Tibial nerve (tissue), 4 donors: ENCODE measurements at regions not wholly inside any gene's neighbourhood (a gene's known extent, or its start where the extent isn't known, plus 50 kb on each side); places are given as distances from the start of the nearest gene placed in this dataset.

Experiments
- DNase-seq, 2 donors: peaks; one replicate each; pipeline ENCODE4 v3.0.0-alpha.2; 2019; ENCODE audit warnings: low spot score in 2 of 2
- H3K27ac ChIP-seq, 4 donors: fragments of 200-600 bp; sonication (generic) in 3 of 4; one replicate each; pipeline ENCODE4 v1.5.1; 2017 to 2019; ENCODE audit warnings: mild to moderate bottlenecking in 1 of 4
- H3K27me3 ChIP-seq, 2 donors: fragments of 200-600 bp; sonication (generic) in 1 of 2; one replicate each; pipeline versions ENCODE4 v1.5.1 to v1.6.0; 2017 to 2019
- H3K36me3 ChIP-seq, 3 donors: fragments of 200-600 bp; sonication (generic); one replicate each; pipeline ENCODE4 v1.5.1; 2018 to 2019
- H3K4me1 ChIP-seq, 4 donors: fragments of 200-600 bp; sonication (generic) in 3 of 4; one replicate each; pipeline ENCODE4 v1.5.1; 2017 to 2019
- H3K4me3 ChIP-seq, 4 donors: fragments of 200-600 bp; sonication (generic) in 3 of 4; one replicate each; pipeline ENCODE4 v1.5.1; 2017 to 2019; ENCODE audit warnings: mild to moderate bottlenecking in 1 of 4, moderate library complexity in 1 of 4
- H3K9me3 ChIP-seq, 4 donors: fragments of 200-600 bp; sonication (generic) in 3 of 4; one replicate each; pipeline ENCODE4 v1.5.1; 2017 to 2019
- EP300 ChIP-seq, 2 donors: sonication (generic); formaldehyde crosslinking; IDR thresholded peaks; one replicate each; pipeline ENCODE4 v1.6.1; 2017; ENCODE audit warnings: antibody characterized with exemption in 2 of 2, mild to moderate bottlenecking in 1 of 2
- POLR2A ChIP-seq, 2 donors: fragments of 450-650 bp; IDR thresholded peaks; one replicate each; pipeline ENCODE4 v1.6.1; 2017; ENCODE audit warnings: antibody characterized with exemption in 2 of 2, mild to moderate bottlenecking in 2 of 2, moderate library complexity in 2 of 2
- whole genome bisulfite sequencing, 2 donors: methylation state at CpG; one replicate each; pipeline ENCODE4 v1.1.5; 2018; 5-methylcytosine and 5-hydroxymethylcytosine counted together
- TF ChIP-seq, protein P1 (sequence below), 5 experiments: fragments of 200-600 bp in 3 of 5; fragments of 450-650 bp in 2 of 5; sonication (generic) in 3 of 5; IDR thresholded peaks; one replicate each; pipeline ENCODE4 v1.5.1; 2016 to 2019; ENCODE audit warnings: antibody characterized with exemption in 5 of 5, mild to moderate bottlenecking in 3 of 5, moderate library complexity in 2 of 5

DNA sequence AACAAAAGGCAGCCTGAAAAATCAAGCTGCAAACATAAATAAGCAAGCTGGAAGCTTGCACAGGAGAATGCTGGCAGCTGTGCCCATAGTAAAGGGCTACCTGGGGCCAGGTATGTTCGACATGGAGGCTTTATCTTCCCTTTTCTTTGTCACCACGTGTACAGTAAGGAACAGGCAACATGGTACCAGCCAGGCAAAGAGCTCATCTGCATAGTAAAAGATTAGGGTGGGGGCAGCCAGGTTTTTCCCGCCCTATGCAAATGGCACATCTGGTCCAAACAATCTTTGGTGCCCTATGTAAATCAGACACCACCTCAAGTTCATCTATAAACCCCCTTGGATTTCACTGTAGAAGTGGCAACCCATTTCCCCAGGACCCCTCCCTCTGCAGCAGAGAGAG lies 625.1 kb downstream of the TYW1 start:
- WGBS, 2 donors = 55 to 64% methylated on average over 3 of the region's 3 CpGs
- TF ChIP-seq, protein P1, sequence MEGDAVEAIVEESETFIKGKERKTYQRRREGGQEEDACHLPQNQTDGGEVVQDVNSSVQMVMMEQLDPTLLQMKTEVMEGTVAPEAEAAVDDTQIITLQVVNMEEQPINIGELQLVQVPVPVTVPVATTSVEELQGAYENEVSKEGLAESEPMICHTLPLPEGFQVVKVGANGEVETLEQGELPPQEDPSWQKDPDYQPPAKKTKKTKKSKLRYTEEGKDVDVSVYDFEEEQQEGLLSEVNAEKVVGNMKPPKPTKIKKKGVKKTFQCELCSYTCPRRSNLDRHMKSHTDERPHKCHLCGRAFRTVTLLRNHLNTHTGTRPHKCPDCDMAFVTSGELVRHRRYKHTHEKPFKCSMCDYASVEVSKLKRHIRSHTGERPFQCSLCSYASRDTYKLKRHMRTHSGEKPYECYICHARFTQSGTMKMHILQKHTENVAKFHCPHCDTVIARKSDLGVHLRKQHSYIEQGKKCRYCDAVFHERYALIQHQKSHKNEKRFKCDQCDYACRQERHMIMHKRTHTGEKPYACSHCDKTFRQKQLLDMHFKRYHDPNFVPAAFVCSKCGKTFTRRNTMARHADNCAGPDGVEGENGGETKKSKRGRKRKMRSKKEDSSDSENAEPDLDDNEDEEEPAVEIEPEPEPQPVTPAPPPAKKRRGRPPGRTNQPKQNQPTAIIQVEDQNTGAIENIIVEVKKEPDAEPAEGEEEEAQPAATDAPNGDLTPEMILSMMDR (IDR thresholded peaks at IDR 0.05) = no peak
- TF ChIP-seq EP300 (IDR thresholded peaks at IDR 0.05) (no peak), POLR2A (IDR thresholded peaks at IDR 0.05) (no peak)
- peaks cover 0 to 15% (median 0%) of the 10 kb centered on the region in 4 donors for H3K4me1 ChIP-seq
- no peak overlapping the region for H3K27ac ChIP-seq
- H3K9me3 ChIP-seq = no peaks in the 10 kb centered on the region
- no peaks in the 10 kb centered on the region for H3K36me3 ChIP-seq
- H3K27me3 ChIP-seq = no peaks in the 10 kb centered on the region
- DNase-seq = no peak
- H3K4me3 ChIP-seq = no peak overlapping the region

DNA sequence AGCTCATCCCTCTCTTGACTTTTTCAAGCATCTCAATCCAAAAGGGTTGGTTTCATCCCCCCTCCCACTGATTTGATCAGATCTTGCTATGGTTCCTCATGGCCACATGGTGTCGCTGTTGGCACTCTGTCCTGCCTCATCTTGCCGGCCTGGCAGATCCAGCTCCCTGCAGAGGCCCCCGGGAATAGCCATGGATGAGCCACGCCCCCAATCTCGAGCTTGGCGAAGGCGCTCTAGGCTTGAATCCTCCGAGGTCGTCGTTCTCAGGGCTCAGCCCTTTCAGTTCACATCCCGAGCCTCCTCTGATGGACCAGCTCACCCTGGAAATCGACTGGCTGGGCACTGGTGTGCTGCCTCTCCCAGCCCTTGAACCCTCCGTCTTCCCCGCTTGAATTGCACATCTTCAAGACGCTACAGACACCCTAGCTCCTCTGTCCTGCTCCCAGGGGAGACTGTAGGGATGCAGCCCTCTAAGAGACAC lies 628.7 kb downstream of the TYW1 start:
- peaks cover 0 to 6% (median 0%) of the 10 kb centered on the region in 4 donors for H3K4me1 ChIP-seq
- DNase-seq = peak; percentile 72
- H3K27me3 ChIP-seq = no peaks in the 10 kb centered on the region
- H3K36me3 ChIP-seq = no peaks in the 10 kb centered on the region
- TF ChIP-seq, protein P1 (IDR thresholded peaks at IDR 0.05) = peak; percentile 54 to 87 (median 80)
- TF ChIP-seq POLR2A (IDR thresholded peaks at IDR 0.05) = no peak
- no peaks in the 10 kb centered on the region for H3K9me3 ChIP-seq
- peak overlapping the region in 1 of 4 donors; percentile 40 for H3K4me3 ChIP-seq
- no peak overlapping the region for H3K27ac ChIP-seq
- WGBS, 2 donors = 4 to 13% methylated on average over 15 of the region's 15 CpGs

DNA sequence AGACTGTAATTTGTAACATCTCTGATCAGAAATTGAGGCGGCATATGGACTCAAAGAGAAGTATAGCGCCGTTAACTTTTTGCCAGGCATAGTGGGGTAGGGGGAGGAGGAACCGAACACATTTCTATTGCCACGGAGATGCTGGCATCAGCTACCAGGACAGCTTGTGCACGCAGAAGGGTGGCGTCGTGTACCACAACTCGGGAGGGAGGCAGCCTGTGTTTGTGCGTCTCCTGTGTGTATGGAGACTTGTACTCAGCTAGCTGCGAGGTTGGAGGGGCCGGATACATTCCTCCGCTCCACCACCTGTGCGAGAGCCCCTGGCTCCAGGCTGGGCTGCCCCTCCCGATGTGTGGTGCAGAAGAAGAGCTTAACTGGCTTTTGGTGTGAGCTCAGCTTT lies 634.8 kb downstream of the TYW1 start:
- Histone ChIP-seq H3K27me3 (no peaks in the 10 kb centered on the region), H3K27ac (no peak overlapping the region), H3K36me3 (no peaks in the 10 kb centered on the region), H3K9me3 (no peaks in the 10 kb centered on the region), H3K4me1 (no peaks in the 10 kb centered on the region), H3K4me3 (no peak overlapping the region)
- 65 to 67% methylated on average over 15 of the region's 15 CpGs for WGBS, 2 donors
- TF ChIP-seq, protein P1 (IDR thresholded peaks at IDR 0.05) = no peak
- TF ChIP-seq POLR2A (IDR thresholded peaks at IDR 0.05) (no peak), EP300 (IDR thresholded peaks at IDR 0.05) (no peak)
- DNase-seq = no peak

DNA sequence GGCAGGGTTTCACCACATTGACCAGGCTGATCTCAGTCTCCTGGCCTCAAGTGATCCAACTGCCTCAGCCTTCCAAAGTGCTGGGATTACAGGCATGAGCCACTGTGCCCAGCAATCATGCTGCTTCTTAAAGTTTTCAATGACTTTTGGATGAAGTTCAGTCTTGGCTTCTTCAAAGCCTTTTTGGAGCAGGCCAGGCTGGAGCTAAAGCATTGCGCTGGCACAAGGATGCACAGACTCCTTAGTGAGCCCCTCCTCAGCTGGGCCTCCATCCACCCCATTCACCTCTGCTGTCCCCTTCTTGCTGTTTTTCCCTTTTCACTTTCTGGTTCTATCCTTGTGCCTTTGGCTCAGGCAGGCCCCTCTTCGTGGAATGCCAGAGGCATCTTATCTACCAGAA lies 638.6 kb downstream of the TYW1 start:
- DNase-seq = no peak
- Histone ChIP-seq H3K27me3 (no peaks in the 10 kb centered on the region), H3K4me3 (no peak overlapping the region), H3K9me3 (peaks cover 0 to 8% (median 0%) of the 10 kb centered on the region in 4 donors), H3K36me3 (no peaks in the 10 kb centered on the region), H3K27ac (no peak overlapping the region), H3K4me1 (no peaks in the 10 kb centered on the region)
- WGBS, 2 donors = 75 to 90% methylated on average over 2 of the region's 2 CpGs
- TF ChIP-seq POLR2A (IDR thresholded peaks at IDR 0.05) = no peak
- TF ChIP-seq EP300 (IDR thresholded peaks at IDR 0.05) = no peak
- TF ChIP-seq, protein P1 (IDR thresholded peaks at IDR 0.05) = no peak

DNA sequence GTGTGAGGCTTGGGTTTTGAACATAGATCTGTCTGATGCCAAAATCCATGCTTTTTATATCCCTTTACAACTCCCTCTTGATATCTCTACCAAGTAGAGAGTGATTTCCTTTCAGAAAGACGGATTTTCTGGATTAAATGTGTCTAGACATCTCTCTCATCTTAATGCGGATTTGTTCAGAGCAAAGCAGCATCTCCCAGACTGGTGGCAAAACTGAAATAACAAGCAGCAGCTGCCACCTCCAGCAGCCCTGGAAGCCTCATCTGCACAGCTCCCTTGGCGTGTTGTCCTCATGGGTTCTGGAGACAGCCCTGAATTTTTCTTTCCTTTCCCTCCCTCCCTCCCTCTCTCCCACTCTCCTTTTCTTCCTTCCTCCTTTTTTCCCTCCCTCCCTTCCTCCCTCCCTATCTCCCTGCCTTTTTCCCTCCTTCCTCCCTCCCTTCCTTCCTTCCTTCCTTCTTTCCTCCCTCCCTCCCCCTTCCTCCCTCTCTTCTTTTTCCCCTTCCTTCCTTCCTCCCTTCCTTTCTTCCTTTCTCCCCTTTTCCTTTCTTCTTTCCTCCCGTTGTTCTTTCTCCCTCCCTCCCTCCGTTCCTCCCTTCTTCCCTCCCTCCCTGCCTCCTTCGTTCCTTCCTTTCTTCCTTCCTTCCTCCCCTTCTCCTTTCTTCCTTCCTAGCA lies 639.9 kb downstream of the TYW1 start:
- TF ChIP-seq EP300 (IDR thresholded peaks at IDR 0.05) (no peak), POLR2A (IDR thresholded peaks at IDR 0.05) (no peak)
- TF ChIP-seq, protein P1 (IDR thresholded peaks at IDR 0.05) = no peak
- Histone ChIP-seq H3K27ac (no peak overlapping the region), H3K9me3 (peaks cover 0 to 8% (median 0%) of the 10 kb centered on the region in 4 donors), H3K4me3 (no peak overlapping the region), H3K36me3 (no peaks in the 10 kb centered on the region), H3K27me3 (no peaks in the 10 kb centered on the region), H3K4me1 (no peaks in the 10 kb centered on the region)
- 61% methylated on average over 6 of the region's 6 CpGs for WGBS, 2 donors
- no peak for DNase-seq
